ENCODE measurements at regions not wholly inside any gene's neighbourhood (a gene's known extent, or its start where the extent isn't known, plus 50 kb on each side); places are given as distances from the start of the nearest gene placed in this dataset.
"Not testable (repeated sequence)": the region's sequence is repeated elsewhere in the genome, so short reads cannot be mapped to it uniquely, and the experiment has no call there.

DNA sequence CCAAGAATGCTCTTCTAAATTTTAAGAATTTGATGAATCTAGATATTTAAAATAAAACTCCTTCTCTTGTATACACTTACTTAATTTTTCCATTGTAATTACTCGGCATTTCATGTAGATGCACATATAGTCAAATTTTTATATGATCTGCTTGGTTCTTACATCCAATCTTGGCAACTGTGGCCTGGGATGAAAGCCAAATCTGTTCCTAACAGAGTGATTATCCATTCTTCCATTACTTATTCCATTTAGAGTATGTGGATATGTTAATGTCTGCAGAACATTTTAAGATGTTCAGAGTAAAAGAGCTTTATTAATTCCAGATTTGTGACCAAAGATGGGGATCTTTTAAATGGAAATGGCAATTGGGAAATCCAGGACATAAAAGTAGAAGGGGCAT lies 144.1 kb upstream of the PDE7B start:
- DNase-seq (ENCODE audit: low read depth in 2 of 2), result no peak

GRCh38 chr6:135710042-135710441 lies 141.5 kb upstream of the PDE7B start:
- no peak for DNase-seq (ENCODE audit: low read depth in 2 of 2)

GRCh38 chr6:135722190-135722589 lies 129.3 kb upstream of the PDE7B start:
- DNase-seq (ENCODE audit: low read depth in 2 of 2), result no peak

DNA sequence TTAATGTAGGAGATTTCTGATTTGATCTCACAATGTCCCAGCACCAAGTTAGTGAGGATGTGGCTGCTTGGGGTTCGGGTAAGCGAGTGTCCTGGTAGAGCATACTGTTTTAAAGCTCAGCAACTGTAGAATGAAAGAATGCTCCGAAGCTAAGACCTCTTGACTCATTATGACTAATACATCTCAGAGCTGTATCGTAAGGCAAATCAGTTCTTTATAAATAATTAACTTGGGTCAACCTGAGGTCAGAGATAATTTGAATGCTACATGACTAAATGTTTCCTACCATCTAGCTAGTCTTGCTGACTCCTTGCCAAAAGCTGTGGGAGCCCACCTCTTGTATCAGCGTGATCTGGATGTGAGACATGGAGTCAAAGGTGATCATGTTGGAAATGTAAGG lies 128.8 kb upstream of the PDE7B start:
- no peak for DNase-seq (ENCODE audit: low read depth in 2 of 2)

- no peak for DNase-seq (ENCODE audit: low read depth in 2 of 2)
Observed at GRCh38 chr6:135728589-135728988, 122.9 kb upstream of the PDE7B start.

DNA sequence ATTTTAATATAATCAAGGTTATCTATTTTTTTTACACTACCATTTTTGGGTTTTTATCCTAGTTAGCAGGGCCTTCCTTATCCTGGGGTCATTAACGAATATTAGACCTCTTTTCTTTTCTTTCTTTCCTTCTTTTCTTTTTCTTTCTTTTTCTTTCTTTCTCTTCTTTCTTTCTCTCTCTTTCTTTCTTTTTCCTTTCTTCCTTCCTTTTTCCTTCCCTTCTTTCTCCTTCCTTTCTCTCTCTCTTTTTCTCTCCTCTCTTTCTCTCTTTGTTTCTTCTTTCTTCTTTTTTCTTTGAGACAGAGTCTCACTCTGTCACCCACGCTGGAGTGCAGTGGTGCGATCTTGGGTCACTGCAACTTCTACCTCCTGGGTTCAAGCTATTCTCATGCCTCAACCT lies 120.4 kb upstream of the PDE7B start:
- no peak for DNase-seq (ENCODE audit: low read depth in 2 of 2)

DNA sequence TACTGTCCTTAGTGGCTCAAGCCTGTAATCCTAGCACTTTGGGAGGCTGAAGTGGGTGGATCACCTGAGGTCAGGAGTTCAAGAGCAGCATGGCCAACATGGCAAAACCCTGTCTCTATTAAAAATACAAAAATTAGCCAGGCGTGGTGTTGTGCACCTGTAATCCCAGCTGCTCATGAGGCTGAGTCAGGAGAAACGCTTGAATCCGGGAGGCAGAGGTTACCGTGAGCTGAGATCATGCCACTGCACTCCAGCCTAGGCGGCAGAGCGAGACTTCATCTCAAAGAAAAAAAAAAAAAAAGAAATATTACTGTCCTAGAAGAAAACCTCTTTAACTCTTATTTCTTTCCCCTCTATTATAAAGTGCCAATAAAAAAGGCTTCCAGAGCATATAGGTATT lies 115.2 kb upstream of the PDE7B start:
- DNase-seq (ENCODE audit: low read depth in 2 of 2), result not testable (repeated sequence)

- no peak for DNase-seq (ENCODE audit: low read depth in 2 of 2)
Observed at GRCh38 chr6:135738636-135739035, 112.9 kb upstream of the PDE7B start.

DNA sequence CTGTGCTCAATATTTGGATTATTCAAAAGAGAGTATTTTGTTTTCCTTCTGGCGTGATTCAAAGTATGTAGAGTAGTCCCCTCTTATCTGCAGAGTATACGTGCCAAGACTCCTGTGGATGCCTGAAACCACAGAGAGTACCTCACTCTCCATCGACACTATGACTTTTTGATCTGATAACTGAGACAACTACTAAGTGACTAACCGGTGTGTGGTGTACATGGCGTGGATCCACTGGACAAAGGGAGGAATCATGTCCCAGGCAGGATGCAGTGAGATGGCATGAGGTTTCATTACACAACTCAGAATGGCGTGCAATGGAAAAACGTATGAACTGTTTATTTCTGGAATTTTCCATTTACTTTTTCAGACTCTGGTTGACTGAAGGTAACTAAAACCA lies 112.2 kb upstream of the PDE7B start:
- no peak for DNase-seq (ENCODE audit: low read depth in 2 of 2)

DNA sequence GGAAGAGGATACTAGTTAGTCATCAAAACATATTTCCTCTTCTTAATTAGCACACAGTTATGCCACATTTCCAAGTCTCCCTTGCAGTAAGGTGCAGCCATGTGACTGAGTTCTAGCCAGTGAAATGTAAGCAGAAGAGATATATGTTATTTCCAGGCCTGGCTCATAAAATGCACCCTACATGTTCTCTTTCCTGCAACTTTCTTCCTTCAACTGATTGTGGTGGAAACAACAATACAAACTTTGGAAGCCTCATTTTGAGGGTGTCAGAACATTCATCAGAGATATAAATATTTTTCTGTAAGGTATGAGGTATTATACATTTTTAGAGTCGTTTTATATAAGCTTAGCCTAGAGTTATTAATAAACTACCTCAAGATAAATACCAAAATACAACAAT lies 110.9 kb upstream of the PDE7B start:
- no peak for DNase-seq (ENCODE audit: low read depth in 2 of 2)

DNA sequence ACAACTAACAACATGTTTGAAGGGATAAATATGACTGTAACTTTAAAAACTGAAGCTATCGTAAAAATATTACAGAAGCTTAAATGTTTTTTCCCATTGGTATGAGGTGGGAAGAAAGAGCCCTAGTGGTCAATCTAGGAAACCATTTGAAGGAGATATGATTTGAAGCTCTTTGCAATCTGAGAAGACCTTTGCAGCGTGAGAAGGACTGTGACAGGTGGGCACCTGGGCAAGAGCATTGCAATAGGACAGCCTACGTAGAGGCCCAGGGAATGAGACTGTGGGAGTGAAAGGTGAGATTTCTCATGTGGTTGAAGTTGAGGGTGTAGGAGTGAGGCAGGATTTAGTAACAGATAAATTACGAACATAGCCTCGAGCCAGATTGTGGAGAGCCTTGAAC lies 108.0 kb upstream of the PDE7B start:
- DNase-seq (ENCODE audit: low read depth in 2 of 2), result no peak

- DNase-seq (ENCODE audit: low read depth in 2 of 2), result no peak
Observed at GRCh38 chr6:135748189-135748588, 103.3 kb upstream of the PDE7B start.

DNA sequence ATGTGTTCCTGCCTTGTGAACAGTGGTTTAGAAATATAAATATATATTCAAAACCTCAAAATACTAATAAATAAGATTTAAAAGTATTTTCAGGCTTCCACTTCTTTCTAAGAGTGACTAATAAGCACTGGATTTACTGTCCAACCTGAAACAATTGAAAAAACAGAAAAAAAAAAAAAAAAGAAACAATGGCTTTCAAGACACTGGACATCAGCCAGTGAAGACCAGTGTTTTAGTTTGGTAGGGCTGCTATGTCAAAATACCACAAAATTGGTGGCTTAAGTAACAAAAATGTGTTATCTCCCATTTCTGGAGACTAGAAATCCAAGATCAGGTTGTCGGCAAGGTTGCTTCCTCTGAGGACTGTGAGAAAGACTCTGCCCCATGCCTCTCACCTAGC lies 101.4 kb upstream of the PDE7B start:
- no peak for DNase-seq (ENCODE audit: low read depth in 2 of 2)

DNA sequence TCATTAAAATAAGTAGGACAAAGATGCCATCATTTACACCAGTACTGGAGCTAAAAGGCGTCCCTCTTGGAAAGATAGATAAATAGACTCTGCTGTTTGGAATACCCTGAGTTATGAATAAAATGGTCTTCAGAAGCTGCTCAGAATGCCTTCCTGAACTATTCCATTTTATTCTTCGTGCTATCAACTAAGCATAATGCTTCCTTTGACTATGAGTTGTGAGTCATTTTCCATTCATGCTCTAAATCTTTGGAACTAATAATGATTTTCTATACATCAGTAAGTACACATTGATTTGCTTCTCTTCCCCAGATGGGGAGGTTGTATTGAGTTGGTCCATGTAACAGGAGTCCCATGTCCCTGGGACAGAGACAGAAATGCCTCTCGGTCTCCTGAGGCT lies 98.3 kb upstream of the PDE7B start:
- DNase-seq (ENCODE audit: low read depth in 2 of 2), result no peak

- DNase-seq (ENCODE audit: low read depth in 2 of 2), result no peak
Observed at GRCh38 chr6:135759831-135760230, 91.7 kb upstream of the PDE7B start.

- no peak for DNase-seq (ENCODE audit: low read depth in 2 of 2)
Observed at GRCh38 chr6:135774006-135774405, 77.5 kb upstream of the PDE7B start.

GRCh38 chr6:135779213-135779612 lies 72.3 kb upstream of the PDE7B start:
- DNase-seq (ENCODE audit: low read depth in 2 of 2), result no peak

DNA sequence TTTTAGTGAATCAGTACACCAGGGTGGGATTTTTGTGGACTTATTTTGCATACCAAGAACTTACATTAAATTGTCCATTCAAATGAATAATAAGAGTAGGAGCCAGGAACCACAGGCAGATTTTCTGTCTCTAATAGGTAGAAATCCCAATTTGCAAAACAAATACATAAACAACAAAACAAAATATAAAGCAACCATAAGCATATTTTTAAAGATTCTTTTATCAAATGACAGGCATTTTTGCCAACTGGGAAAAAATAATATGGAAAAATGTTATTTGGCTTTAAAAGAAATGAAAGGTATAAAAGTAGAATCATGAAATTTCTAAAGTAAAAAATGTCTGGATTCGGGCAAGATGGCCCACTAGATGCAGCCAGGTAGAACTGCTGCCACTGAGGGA lies 71.2 kb upstream of the PDE7B start:
- no peak for DNase-seq (ENCODE audit: low read depth in 2 of 2)

DNA sequence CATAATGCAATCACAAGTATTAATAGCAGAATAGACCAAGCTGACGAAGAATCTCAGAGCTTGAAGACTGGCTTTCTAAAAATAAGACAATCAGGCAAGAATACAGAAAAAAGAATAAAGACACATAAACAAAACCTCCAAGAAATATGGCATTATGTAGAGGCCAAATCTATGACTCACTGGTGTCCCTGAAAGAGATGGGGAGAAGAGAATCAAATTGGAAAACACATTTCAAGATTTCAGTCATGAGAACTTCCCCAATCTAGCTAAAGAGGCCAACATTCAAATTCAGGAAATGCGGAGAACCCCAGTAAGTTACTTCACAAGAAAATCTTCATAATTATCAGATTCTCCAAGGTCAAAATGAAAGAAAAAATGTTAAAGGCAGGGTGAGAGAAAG lies 69.0 kb upstream of the PDE7B start:
- DNase-seq (ENCODE audit: low read depth in 2 of 2), result no peak

- no peak for DNase-seq (ENCODE audit: low read depth in 2 of 2)
Observed at GRCh38 chr6:135784507-135784906, 67.0 kb upstream of the PDE7B start.

DNA sequence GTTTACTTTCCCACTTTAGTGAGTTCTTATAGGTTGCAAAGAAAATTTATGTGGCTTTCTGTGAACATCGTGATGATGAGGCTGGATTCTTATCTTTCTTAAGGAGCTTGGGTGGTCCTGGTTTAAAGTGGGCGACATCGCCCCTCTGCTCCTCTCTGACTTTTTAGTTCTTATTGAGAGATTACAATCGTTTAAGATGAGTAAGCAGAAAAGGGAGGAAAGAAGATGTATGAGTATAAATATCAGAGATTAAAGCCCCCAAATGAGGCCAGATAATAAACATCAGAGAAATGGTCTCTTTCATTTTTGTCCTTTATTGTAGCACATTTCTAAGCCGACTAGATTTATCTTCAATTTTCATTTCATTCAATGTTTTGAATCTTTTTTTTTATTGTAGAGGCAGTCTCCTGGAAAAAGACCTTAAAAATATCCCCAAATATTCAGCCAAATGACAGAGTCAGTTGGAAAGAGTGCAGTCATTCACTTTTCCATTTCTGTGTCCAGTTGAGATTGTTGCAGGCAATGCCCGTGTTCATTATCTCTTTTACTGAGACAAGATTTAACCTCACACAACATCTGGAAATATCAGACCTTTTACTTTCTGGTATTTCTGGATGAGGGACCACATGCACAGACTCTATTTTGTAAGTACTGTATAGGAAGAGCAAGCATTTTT lies 62.0 kb upstream of the PDE7B start:
- no peak for DNase-seq (ENCODE audit: low read depth in 2 of 2)

DNA sequence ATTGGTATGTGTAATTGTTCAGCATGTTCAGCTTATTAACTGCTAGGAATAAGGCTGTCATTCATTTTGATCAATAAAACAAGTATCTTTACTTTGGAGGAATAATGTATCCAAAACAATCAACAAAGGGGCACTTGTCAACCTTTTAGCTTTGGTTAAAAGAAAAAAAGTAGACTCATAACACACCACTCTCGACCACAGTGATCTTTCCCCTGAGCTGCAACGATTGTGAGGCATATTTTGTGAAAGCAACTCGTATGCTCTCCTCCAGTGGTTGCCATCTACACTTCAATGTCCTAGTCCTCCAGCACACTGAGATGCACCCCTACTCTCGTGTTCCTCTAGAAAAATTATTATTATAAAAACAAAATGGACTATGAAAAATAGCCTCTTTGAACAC lies 60.1 kb upstream of the PDE7B start:
- no peak for DNase-seq (ENCODE audit: low read depth in 2 of 2)

DNA sequence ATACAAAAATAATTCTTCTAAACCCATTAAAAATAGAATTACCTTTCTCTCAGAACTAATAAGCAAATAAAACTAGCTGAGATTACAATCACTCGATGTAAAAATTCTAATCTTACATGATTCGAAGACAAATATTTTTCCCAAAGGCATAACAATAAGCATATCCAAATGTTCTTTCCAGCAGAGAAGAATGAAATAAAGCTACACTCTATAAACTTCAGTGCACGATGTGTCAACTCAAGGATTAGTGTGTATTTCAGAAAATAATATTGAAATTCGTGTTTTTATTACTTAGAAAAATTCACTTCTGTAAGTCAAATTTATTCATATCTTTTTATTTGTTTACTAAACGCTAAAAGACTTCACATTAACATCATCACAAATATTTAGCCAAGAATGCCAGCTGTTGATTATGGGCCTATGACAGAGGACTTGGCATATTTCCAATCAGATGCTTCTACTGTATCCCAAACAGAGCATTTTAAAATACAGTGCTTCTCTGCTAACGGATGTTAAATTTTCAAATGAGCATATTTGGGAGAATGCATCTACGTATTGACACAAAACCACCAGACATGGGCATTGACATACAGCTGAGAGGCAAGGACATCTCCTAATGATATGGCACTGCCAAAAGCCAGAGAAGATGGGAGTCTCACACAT lies 54.7 kb upstream of the PDE7B start:
- no peak for DNase-seq (ENCODE audit: low read depth in 2 of 2)

- DNase-seq (ENCODE audit: low read depth in 2 of 2), result no peak
Observed at GRCh38 chr6:135797361-135797760, 54.1 kb upstream of the PDE7B start.
